ENCODE measurements at regions not wholly inside any gene's neighbourhood (a gene's known extent, or its start where the extent isn't known, plus 50 kb on each side); places are given as distances from the start of the nearest gene placed in this dataset.
"Not testable (repeated sequence)": the region's sequence is repeated elsewhere in the genome, so short reads cannot be mapped to it uniquely, and the experiment has no call there.

DNA sequence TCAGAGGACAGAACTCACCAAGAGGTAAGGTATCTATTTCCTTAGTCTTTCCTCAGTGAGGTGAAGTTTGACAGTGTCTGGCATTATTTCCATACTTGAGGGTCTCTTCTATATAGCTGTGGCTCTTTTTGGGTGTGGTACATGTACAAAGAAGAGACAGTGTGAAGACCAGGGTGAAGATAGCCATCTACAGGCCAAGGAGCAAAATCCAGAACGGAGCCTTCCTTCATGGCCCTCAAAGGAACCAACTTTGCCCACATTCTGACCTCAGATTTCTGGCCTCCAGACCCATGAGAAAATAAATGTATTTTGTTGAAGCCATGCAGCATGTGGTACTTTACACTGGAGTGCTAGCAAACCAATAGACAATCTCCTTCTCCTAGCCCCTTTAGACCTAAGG is 858.5 kb upstream of the B3GALT2 start:
- DNase-seq: no peak

GRCh38 chr1:194043984-194044755 is 857.8 kb upstream of the B3GALT2 start:
- DNase-seq: no peak

DNA sequence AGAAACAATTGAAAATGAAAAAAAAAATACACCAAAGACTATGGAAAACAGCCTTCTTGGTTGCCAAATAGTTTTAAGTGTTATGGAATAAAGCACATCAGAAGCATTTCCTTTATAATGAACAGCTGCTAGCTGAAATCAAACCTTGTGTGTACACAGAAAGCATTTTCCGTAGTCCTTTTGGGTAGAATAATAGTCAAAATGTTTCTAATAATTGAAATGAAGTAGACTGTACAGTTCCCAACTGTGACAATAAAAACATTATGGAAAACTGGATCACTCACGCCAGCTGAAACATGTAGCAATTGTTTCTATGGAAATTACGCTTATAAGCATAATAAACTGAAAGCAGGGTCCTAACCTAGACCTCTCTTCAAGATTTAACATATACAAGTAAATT is 856.3 kb upstream of the B3GALT2 start:
- DNase-seq: no peak

DNA sequence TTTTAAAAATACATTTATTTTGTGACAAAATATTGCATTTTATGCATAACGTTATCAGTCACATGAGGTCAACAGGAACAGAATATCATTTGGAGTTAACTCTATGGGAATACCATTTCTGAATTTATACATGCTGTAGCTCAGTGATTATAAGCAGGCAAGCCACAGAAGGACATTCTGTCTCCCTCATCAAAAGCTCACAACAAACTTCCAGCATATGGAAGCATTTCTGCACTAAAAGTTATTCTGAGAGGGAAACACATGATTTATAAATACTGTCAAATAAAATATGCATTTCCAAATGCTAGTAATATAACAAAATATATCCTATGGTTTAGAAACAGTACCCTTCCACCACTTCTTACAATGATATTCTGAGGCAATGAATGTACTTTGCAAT is 854.1 kb upstream of the B3GALT2 start:
- DNase-seq: no peak

- no peak for DNase-seq
Observed at GRCh38 chr1:194039578-194039977, 853.2 kb upstream of the B3GALT2 start.

GRCh38 chr1:194033646-194034045 is 847.2 kb upstream of the B3GALT2 start:
- DNase-seq: no peak

- DNase-seq: no peak
Observed at GRCh38 chr1:194028002-194028401, 841.6 kb upstream of the B3GALT2 start.

- no peak for DNase-seq
Observed at GRCh38 chr1:194026422-194026821, 840.0 kb upstream of the B3GALT2 start.

DNA sequence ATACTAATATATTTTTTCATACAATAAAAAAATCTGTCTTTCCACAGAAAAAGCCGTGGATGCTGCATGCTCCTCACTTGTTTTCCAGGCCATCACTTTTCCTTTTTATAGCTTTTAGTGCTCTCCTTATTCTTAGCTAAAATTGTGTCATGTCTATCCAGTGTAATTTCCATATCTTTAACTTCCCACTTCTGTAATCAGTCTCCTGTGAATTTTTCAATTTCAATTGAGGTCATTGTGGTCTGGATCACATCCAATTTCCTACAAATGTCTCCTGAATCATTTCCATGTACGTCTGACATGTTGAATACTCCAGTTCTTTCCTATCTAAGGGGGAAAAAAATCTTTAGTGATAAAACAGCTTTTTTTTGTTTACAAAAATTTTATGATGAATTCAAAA is 838.2 kb upstream of the B3GALT2 start:
- DNase-seq: no peak

GRCh38 chr1:194014014-194014413 is 827.6 kb upstream of the B3GALT2 start:
- DNase-seq: no peak

- DNase-seq: no peak
Observed at GRCh38 chr1:194013561-194013960, 827.1 kb upstream of the B3GALT2 start.

GRCh38 chr1:194004146-194004545 is 817.7 kb upstream of the B3GALT2 start:
- DNase-seq: no peak

- DNase-seq: not testable (repeated sequence)
Observed at GRCh38 chr1:194001726-194002350, 815.4 kb upstream of the B3GALT2 start.

GRCh38 chr1:193988885-193989284 is 802.5 kb upstream of the B3GALT2 start:
- DNase-seq: no peak

DNA sequence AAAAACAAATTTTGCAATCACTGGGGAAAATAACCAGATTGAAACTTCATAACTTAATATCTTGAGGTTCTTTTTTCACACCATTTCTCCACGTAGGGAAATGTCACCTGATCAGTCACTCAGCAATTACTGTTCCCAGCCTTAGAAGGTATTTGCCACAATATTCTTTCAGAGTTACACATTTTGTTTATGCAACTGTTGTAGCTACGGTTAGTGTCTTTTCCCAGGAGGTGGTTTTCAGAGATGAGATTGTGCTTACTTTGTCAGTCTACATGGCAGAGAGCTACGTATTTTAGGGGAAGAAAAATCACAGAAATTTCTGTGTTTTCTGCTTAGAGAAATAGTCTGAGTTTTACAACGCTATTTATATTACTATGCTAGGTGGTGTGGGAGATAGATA is 792.8 kb upstream of the B3GALT2 start:
- no peak for DNase-seq

DNA sequence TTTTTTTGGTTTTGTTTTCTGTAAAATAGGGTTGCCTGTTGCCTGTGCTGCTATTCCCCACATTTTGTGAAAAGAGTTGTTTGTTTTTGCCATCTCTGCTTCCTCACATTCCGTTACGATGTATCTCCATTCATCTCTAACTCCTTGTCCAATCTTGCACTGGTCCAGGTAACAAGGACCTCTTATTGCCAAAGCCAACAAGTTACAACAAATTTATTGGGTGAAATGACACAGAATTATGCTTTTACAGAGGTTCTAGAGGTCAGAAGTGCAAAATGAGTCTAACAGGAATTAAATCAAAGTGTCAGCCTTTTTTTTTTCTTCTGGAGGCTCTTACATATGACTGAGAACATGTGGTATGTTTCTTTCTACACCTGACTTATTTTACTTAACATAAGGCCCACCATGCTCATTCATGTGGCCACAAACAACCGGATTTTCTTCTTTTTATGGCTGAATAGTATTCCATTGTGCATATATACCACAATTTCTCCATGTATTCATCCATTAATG is 787.9 kb upstream of the B3GALT2 start:
- no peak for DNase-seq

DNA sequence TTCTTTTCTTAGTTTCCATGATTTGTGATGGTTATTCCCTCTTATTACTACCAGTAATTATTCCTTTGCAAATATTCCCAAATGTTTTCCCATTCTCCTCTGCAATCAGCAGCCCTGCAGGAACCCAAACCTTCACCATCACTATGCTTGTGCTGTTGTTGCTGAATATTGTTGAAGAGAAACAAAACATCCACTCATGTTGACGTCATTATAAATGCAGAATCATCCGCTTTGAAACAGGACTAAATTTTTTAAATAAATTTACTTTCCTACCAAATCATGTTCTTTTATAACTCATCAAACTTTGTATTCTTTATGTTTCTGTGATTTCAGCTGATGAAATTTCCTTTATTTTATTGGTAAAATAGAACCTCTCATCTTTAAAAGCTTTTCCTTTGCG is 787.0 kb upstream of the B3GALT2 start:
- DNase-seq: no peak

DNA sequence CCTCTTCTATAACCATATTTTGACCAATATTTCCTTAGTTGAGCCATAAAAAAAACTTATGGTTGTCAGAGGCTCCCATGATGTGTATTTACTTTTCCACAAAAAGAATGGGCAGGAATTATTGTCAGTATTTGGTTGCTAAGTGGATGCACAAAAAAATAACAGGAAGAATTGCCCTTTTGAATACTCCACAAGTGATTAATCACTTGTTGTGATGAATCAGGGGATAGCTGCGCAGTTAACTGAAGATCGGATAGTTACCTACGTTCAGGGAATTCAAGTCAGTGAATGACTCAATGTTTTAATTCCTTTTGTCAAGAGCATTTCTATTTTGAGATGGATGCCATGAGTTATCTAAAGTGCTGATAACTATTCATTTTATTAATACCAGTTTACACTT is 785.2 kb upstream of the B3GALT2 start:
- DNase-seq: no peak

- DNase-seq: no peak
Observed at GRCh38 chr1:193960499-193960898, 774.1 kb upstream of the B3GALT2 start.

- no peak for DNase-seq
Observed at GRCh38 chr1:193960040-193960439, 773.6 kb upstream of the B3GALT2 start.

- no peak for DNase-seq
Observed at GRCh38 chr1:193957556-193958095, 771.2 kb upstream of the B3GALT2 start.

- no peak for DNase-seq
Observed at GRCh38 chr1:193952778-193953374, 766.5 kb upstream of the B3GALT2 start.

All from amygdala (tissue), 56 donors.